ENCODE measurements at regions not wholly inside any gene's neighbourhood (a gene's known extent, or its start where the extent isn't known, plus 50 kb on each side); places are given as distances from the start of the nearest gene placed in this dataset.

- no peak for TF ChIP-seq REST (tag by site-specific recombination; IDR thresholded peaks at IDR 0.05)
- TF ChIP-seq, protein P1, sequence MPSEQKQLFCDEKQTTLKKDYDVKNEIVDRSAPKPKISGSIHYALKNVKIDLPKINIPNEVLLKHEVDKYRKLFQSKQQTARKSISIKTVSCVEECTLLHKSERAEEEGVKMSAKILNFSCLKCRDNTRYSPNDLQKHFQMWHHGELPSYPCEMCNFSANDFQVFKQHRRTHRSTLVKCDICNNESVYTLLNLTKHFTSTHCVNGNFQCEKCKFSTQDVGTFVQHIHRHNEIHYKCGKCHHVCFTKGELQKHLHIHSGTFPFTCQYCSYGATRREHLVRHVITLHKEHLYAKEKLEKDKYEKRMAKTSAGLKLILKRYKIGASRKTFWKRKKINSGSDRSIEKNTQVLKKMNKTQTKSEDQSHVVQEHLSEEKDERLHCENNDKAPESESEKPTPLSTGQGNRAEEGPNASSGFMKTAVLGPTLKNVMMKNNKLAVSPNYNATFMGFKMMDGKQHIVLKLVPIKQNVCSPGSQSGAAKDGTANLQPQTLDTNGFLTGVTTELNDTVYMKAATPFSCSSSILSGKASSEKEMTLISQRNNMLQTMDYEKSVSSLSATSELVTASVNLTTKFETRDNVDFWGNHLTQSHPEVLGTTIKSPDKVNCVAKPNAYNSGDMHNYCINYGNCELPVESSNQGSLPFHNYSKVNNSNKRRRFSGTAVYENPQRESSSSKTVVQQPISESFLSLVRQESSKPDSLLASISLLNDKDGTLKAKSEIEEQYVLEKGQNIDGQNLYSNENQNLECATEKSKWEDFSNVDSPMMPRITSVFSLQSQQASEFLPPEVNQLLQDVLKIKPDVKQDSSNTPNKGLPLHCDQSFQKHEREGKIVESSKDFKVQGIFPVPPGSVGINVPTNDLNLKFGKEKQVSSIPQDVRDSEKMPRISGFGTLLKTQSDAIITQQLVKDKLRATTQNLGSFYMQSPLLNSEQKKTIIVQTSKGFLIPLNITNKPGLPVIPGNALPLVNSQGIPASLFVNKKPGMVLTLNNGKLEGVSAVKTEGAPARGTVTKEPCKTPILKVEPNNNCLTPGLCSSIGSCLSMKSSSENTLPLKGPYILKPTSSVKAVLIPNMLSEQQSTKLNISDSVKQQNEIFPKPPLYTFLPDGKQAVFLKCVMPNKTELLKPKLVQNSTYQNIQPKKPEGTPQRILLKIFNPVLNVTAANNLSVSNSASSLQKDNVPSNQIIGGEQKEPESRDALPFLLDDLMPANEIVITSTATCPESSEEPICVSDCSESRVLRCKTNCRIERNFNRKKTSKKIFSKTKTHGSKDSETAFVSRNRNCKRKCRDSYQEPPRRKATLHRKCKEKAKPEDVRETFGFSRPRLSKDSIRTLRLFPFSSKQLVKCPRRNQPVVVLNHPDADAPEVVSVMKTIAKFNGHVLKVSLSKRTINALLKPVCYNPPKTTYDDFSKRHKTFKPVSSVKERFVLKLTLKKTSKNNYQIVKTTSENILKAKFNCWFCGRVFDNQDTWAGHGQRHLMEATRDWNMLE (tag by site-specific recombination; conservative IDR thresholded peaks at IDR 0.05; ENCODE audit: low read depth) = 0 out of 2 replicates have a peak, but pooled peaks have one; percentile 29
- TF ChIP-seq, protein P2, sequence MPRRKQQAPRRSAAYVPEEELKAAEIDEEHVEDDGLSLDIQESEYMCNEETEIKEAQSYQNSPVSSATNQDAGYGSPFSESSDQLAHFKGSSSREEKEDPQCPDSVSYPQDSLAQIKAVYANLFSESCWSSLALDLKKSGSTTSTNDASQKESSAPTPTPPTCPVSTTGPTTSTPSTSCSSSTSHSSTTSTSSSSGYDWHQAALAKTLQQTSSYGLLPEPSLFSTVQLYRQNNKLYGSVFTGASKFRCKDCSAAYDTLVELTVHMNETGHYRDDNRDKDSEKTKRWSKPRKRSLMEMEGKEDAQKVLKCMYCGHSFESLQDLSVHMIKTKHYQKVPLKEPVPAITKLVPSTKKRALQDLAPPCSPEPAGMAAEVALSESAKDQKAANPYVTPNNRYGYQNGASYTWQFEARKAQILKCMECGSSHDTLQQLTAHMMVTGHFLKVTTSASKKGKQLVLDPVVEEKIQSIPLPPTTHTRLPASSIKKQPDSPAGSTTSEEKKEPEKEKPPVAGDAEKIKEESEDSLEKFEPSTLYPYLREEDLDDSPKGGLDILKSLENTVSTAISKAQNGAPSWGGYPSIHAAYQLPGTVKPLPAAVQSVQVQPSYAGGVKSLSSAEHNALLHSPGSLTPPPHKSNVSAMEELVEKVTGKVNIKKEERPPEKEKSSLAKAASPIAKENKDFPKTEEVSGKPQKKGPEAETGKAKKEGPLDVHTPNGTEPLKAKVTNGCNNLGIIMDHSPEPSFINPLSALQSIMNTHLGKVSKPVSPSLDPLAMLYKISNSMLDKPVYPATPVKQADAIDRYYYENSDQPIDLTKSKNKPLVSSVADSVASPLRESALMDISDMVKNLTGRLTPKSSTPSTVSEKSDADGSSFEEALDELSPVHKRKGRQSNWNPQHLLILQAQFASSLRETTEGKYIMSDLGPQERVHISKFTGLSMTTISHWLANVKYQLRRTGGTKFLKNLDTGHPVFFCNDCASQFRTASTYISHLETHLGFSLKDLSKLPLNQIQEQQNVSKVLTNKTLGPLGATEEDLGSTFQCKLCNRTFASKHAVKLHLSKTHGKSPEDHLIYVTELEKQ (tag by site-specific recombination; IDR thresholded peaks at IDR 0.05; ENCODE audit: borderline replicate concordance) = no peak
- no peak for TF ChIP-seq ZNF776 (tag by site-specific recombination; IDR thresholded peaks at IDR 0.05; ENCODE audit: borderline replicate concordance)
- TF ChIP-seq KLF8 (tag by site-specific recombination; IDR thresholded peaks at IDR 0.05) = no peak
- TF ChIP-seq ZBTB44 (tag by site-specific recombination; IDR thresholded peaks at IDR 0.05) = no peak
- TF ChIP-seq SALL2 (tag by site-specific recombination; IDR thresholded peaks at IDR 0.05; ENCODE audit: borderline replicate concordance) = no peak
- no peak for TF ChIP-seq ZNF2 (tag by site-specific recombination; IDR thresholded peaks at IDR 0.05)
- TF ChIP-seq, protein P3, sequence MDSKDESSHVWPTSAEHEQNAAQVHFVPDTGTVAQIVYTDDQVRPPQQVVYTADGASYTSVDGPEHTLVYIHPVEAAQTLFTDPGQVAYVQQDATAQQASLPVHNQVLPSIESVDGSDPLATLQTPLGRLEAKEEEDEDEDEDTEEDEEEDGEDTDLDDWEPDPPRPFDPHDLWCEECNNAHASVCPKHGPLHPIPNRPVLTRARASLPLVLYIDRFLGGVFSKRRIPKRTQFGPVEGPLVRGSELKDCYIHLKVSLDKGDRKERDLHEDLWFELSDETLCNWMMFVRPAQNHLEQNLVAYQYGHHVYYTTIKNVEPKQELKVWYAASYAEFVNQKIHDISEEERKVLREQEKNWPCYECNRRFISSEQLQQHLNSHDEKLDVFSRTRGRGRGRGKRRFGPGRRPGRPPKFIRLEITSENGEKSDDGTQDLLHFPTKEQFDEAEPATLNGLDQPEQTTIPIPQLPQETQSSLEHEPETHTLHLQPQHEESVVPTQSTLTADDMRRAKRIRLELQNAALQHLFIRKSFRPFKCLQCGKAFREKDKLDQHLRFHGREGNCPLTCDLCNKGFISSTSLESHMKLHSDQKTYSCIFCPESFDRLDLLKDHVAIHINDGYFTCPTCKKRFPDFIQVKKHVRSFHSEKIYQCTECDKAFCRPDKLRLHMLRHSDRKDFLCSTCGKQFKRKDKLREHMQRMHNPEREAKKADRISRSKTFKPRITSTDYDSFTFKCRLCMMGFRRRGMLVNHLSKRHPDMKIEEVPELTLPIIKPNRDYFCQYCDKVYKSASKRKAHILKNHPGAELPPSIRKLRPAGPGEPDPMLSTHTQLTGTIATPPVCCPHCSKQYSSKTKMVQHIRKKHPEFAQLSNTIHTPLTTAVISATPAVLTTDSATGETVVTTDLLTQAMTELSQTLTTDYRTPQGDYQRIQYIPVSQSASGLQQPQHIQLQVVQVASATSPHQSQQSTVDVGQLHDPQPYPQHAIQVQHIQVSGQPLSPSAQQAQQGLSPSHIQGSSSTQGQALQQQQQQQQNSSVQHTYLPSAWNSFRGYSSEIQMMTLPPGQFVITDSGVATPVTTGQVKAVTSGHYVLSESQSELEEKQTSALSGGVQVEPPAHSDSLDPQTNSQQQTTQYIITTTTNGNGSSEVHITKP (tag by site-specific recombination; IDR thresholded peaks at IDR 0.05) = no peak
- no peak for TF ChIP-seq ZSCAN30 (tag by site-specific recombination; IDR thresholded peaks at IDR 0.05)
Measured at GRCh38 chr18:46324087-46324955, 220.1 kb downstream of the HAUS1 start (continued).
